NB4 (cell line): ENCODE measurements at regions not wholly inside any gene's neighbourhood (a gene's known extent, or its start where the extent isn't known, plus 50 kb on each side); places are given as distances from the start of the nearest gene placed in this dataset.

Source experiments
- CTCF ChIP-seq: IDR thresholded peaks from one replicate; pipeline ENCODE4 v1.5.1; 2012; ENCODE audit warnings: low read depth, low read length
- POLR2A ChIP-seq: IDR thresholded peaks from 2 replicates; pipeline ENCODE4 v1.6.1; 2011; ENCODE audit warnings: mild to moderate bottlenecking; ENCODE audit not compliant: insufficient read length; ENCODE audit errors: extremely low read depth

DNA sequence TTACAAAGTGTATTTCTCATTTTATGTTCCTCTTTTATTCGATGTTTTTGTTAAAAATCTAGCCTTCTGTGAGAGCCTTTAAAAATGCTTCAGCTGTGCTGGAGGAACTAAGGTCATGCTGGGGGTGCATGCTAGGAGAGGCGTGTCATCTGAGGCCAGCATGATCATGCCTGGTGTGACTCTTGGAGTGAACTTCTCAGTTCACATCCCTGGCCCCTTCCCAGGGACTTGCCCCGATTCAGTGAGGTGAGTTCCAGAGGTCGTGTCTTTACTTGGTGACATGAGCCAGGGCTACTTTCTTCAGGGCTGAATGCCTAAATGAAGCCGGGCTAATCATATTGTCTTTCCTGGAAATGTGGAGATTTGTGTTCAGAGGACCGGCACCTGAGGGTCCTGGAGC, 264.9 kb downstream of the MREG start:
- TF ChIP-seq POLR2A (no peak), CTCF (no peak)
